HCT116 (cell line): ENCODE measurements at regions not wholly inside any gene's neighbourhood (a gene's known extent, or its start where the extent isn't known, plus 50 kb on each side); places are given as distances from the start of the nearest gene placed in this dataset.

Source experiments
- ATF3 ChIP-seq: IDR thresholded peaks from 2 replicates; pipeline ENCODE4 v1.6.1; 2012
- CEBPB ChIP-seq: IDR thresholded peaks from 2 replicates; pipeline ENCODE4 v1.6.1; 2012; ENCODE audit warnings: low read depth
- CTCF ChIP-seq, 3 experiments: fragments of 200-600 bp in 1 of 3; sonication (generic) in 1 of 3; IDR thresholded peaks in 2 of 3; conservative IDR thresholded peaks in 1 of 3; 2 replicates each; pipeline ENCODE4 v1.5.1; 2012 to 2017; ENCODE audit warnings: low read depth in 2 of 3, low read length in 2 of 3, antibody characterized with exemption in 1 of 3, borderline replicate concordance in 1 of 3, control low read depth in 1 of 3, mild to moderate bottlenecking in 1 of 3, mixed read lengths in 1 of 3, mixed run types in 1 of 3, moderate library complexity in 1 of 3; ENCODE audit not compliant: insufficient read depth in 1 of 3
- EGR1 ChIP-seq: IDR thresholded peaks from 2 replicates; pipeline ENCODE4 v1.6.1; 2012; ENCODE audit warnings: low read depth
- ELF1 ChIP-seq: IDR thresholded peaks from 2 replicates; pipeline ENCODE4 v1.6.1; 2012; ENCODE audit warnings: low read depth, borderline replicate concordance
- EZH2 ChIP-seq: fragments of 200-600 bp; sonication (generic); IDR thresholded peaks from 2 replicates; pipeline ENCODE4 v1.6.1; 2017; ENCODE audit warnings: antibody characterized with exemption, mixed run types
- EZH2phosphoT487 ChIP-seq: fragments of 200-600 bp; IDR thresholded peaks from 2 replicates; pipeline ENCODE4 v1.6.1; 2018; ENCODE audit warnings: antibody characterized with exemption, borderline replicate concordance
- MAX ChIP-seq: IDR thresholded peaks from 2 replicates; pipeline ENCODE4 v1.6.1; 2012
- POLR2A ChIP-seq: IDR thresholded peaks from 2 replicates; pipeline ENCODE4 v1.7.0; 2011; ENCODE audit warnings: borderline replicate concordance; ENCODE audit not compliant: insufficient read depth, insufficient read length; ENCODE audit errors: extremely low read depth
- POLR2AphosphoS5 ChIP-seq: IDR thresholded peaks from 2 replicates; pipeline ENCODE4 v1.6.1; 2011; ENCODE audit warnings: mild to moderate bottlenecking, low read depth, low read length, moderate library complexity
- REST ChIP-seq: IDR thresholded peaks from 2 replicates; pipeline ENCODE4 v1.6.1; 2012; ENCODE audit warnings: low read depth
- SP1 ChIP-seq: IDR thresholded peaks from 2 replicates; pipeline ENCODE4 v1.6.1; 2012; ENCODE audit warnings: low read depth
- SRF ChIP-seq: IDR thresholded peaks from 2 replicates; pipeline ENCODE4 v1.6.1; 2012; ENCODE audit warnings: low read depth
- ZFX ChIP-seq: fragments of 450-650 bp; IDR thresholded peaks from 2 replicates; pipeline ENCODE4 v1.6.1; 2017

GRCh38 chr2:35688309-35688708, 667.3 kb upstream of the CRIM1 start:
- no peak for TF ChIP-seq CTCF (IDR thresholded peaks at IDR 0.05 in 2 of 3, conservative IDR thresholded peaks at IDR 0.05 in 1 of 3; ENCODE audit: borderline replicate concordance in 1 of 3, insufficient read depth in 1 of 3, low read depth in 2 of 3, low read length in 2 of 3)
- no peak for TF ChIP-seq POLR2A
- TF ChIP-seq ELF1, result no peak
- TF ChIP-seq MAX, result no peak
- TF ChIP-seq POLR2AphosphoS5, result no peak
- no peak for TF ChIP-seq EZH2phosphoT487
- TF ChIP-seq ZFX, result no peak
- TF ChIP-seq EZH2, result no peak
- TF ChIP-seq REST, result no peak
- no peak for TF ChIP-seq SRF
- TF ChIP-seq ATF3, result no peak
- TF ChIP-seq CEBPB, result no peak
- TF ChIP-seq EGR1, result no peak
- no peak for TF ChIP-seq SP1
